ENCODE measurements at regions not wholly inside any gene's neighbourhood (a gene's known extent, or its start where the extent isn't known, plus 50 kb on each side); places are given as distances from the start of the nearest gene placed in this dataset.

GRCh38 chr15:29470794-29471193, 201.2 kb upstream of the NSMCE3 start:
- ChIA-PET POLR2A (no interaction called here), CTCF (no interaction called here)
- TF ChIP-seq CTCF (IDR thresholded peaks at IDR 0.05; ENCODE audit: control extremely low read depth, extremely low read depth, low read depth, missing control alignments) = no peak
- no peak for DNase-seq (ENCODE audit: extremely low spot score)

- ChIA-PET CTCF (no interaction called here), POLR2A (no interaction called here)
- no peak for TF ChIP-seq CTCF (IDR thresholded peaks at IDR 0.05; ENCODE audit: control extremely low read depth, extremely low read depth, low read depth, missing control alignments)
- DNase-seq (ENCODE audit: extremely low spot score) = no peak
Measured at GRCh38 chr15:29470311-29470710, 200.7 kb upstream of the NSMCE3 start.

- ChIA-PET POLR2A (no interaction called here), CTCF (no interaction called here)
- DNase-seq (ENCODE audit: extremely low spot score) = no peak
- TF ChIP-seq CTCF (IDR thresholded peaks at IDR 0.05; ENCODE audit: control extremely low read depth, extremely low read depth, low read depth, missing control alignments) = no peak
Measured at GRCh38 chr15:29468899-29469298, 199.3 kb upstream of the NSMCE3 start.

GRCh38 chr15:29467091-29467490, 197.5 kb upstream of the NSMCE3 start:
- no peak for TF ChIP-seq CTCF (IDR thresholded peaks at IDR 0.05; ENCODE audit: control extremely low read depth, extremely low read depth, low read depth, missing control alignments)
- no peak for DNase-seq (ENCODE audit: extremely low spot score)
- ChIA-PET POLR2A (no interaction called here), CTCF (no interaction called here)

- TF ChIP-seq CTCF (IDR thresholded peaks at IDR 0.05; ENCODE audit: control extremely low read depth, extremely low read depth, low read depth, missing control alignments) = no peak
- POLR2A ChIA-PET = no interaction called here
- no peak for DNase-seq (ENCODE audit: extremely low spot score)
- CTCF ChIA-PET = interaction anchor here (1.7 kb wide), 1 partner anchor 11 kb away, joined by 6 read pairs; no protein-coding TSS in a partner anchor
Measured at GRCh38 chr15:29466292-29466691, 196.7 kb upstream of the NSMCE3 start.

- ChIA-PET CTCF (interaction anchor here (1.7 kb wide), 1 partner anchor 11 kb away, joined by 6 read pairs; no protein-coding TSS in a partner anchor), POLR2A (no interaction called here)
- no peak for TF ChIP-seq CTCF (IDR thresholded peaks at IDR 0.05; ENCODE audit: control extremely low read depth, extremely low read depth, low read depth, missing control alignments)
- DNase-seq (ENCODE audit: extremely low spot score) = no peak
Measured at GRCh38 chr15:29465816-29466215, 196.2 kb upstream of the NSMCE3 start.

- DNase-seq (ENCODE audit: extremely low spot score) = no peak
- ChIA-PET CTCF (interaction anchor here (1.7 kb wide), 1 partner anchor 10 kb away, joined by 6 read pairs; no protein-coding TSS in a partner anchor), POLR2A (no interaction called here)
- no peak for TF ChIP-seq CTCF (IDR thresholded peaks at IDR 0.05; ENCODE audit: control extremely low read depth, extremely low read depth, low read depth, missing control alignments)
Measured at GRCh38 chr15:29465196-29465595, 195.6 kb upstream of the NSMCE3 start.

Data from GM10248 (cell line).